ENCODE measurements at regions not wholly inside any gene's neighbourhood (a gene's known extent, or its start where the extent isn't known, plus 50 kb on each side); places are given as distances from the start of the nearest gene placed in this dataset.

- no peaks in the 10 kb centered on the region for H3K36me3 ChIP-seq (ENCODE audit: control insufficient read depth, insufficient read depth, low read length)
- no peak for DNase-seq
- no peaks in the 10 kb centered on the region for H3K27me3 ChIP-seq (replicated peaks; ENCODE audit: control insufficient read depth, insufficient read depth, low read length)
- CTCF ChIA-PET = no interaction called here
- Mint-ChIP-seq H3K27ac (ENCODE audit: unreplicated experiment) (no peak overlapping the region), H3K4me3 (ENCODE audit: unreplicated experiment) (no peak overlapping the region), H3K4me1 (ENCODE audit: low read depth, unreplicated experiment) (no peaks in the 10 kb centered on the region), H3K36me3 (ENCODE audit: insufficient read depth, unreplicated experiment) (no peaks in the 10 kb centered on the region), H3K27me3 (ENCODE audit: insufficient read depth, unreplicated experiment) (peaks cover 10% of the 10 kb centered on the region), H3K9me3 (ENCODE audit: unreplicated experiment) (no peaks in the 10 kb centered on the region)
- no TSS peak for BruUV-seq (replicated peaks)
- H3K4me3 ChIP-seq (ENCODE audit: low read depth, low read length) = no peak overlapping the region
- H3K9me3 ChIP-seq = no peaks in the 10 kb centered on the region
- intact Hi-C loops (cut with micrococcal nuclease; ENCODE audit: unreplicated experiment) = no loop called here
- POLR2A ChIA-PET = no interaction called here
- H3K4me1 ChIP-seq = no peaks in the 10 kb centered on the region
- TF ChIP-seq CTCF (IDR thresholded peaks at IDR 0.05; ENCODE audit: insufficient read depth in 1 of 2, low read depth in 1 of 2, low read length in 1 of 2, severe bottlenecking in 1 of 2, unreplicated experiment in 1 of 2) = no peak
Observed at GRCh38 chr1:237962985-237963384, 72.3 kb upstream of the ZP4 start.

GRCh38 chr1:237961754-237962153, 71.0 kb upstream of the ZP4 start:
- Histone ChIP-seq H3K9me3 (no peaks in the 10 kb centered on the region), H3K27me3 (replicated peaks; ENCODE audit: control insufficient read depth, insufficient read depth, low read length) (no peaks in the 10 kb centered on the region), H3K36me3 (ENCODE audit: control insufficient read depth, insufficient read depth, low read length) (no peaks in the 10 kb centered on the region), H3K4me3 (ENCODE audit: low read depth, low read length) (no peak overlapping the region), H3K4me1 (no peaks in the 10 kb centered on the region)
- H3K27ac Mint-ChIP-seq (ENCODE audit: unreplicated experiment) = no peak overlapping the region
- CTCF ChIA-PET = no interaction called here
- no peak for TF ChIP-seq CTCF (IDR thresholded peaks at IDR 0.05; ENCODE audit: insufficient read depth in 1 of 2, low read depth in 1 of 2, low read length in 1 of 2, severe bottlenecking in 1 of 2, unreplicated experiment in 1 of 2)
- BruUV-seq (replicated peaks) = no TSS peak
- intact Hi-C loops (cut with micrococcal nuclease; ENCODE audit: unreplicated experiment) = no loop called here
- no peaks in the 10 kb centered on the region for H3K4me1 Mint-ChIP-seq (ENCODE audit: low read depth, unreplicated experiment)
- POLR2A ChIA-PET = no interaction called here
- H3K36me3 Mint-ChIP-seq (ENCODE audit: insufficient read depth, unreplicated experiment) = no peaks in the 10 kb centered on the region
- H3K27me3 Mint-ChIP-seq (ENCODE audit: insufficient read depth, unreplicated experiment) = peaks cover 12% of the 10 kb centered on the region
- no peaks in the 10 kb centered on the region for H3K9me3 Mint-ChIP-seq (ENCODE audit: unreplicated experiment)
- no peak for DNase-seq
- no peak overlapping the region for H3K4me3 Mint-ChIP-seq (ENCODE audit: unreplicated experiment)

- Mint-ChIP-seq H3K27me3 (ENCODE audit: insufficient read depth, unreplicated experiment) (peaks cover 12% of the 10 kb centered on the region), H3K36me3 (ENCODE audit: insufficient read depth, unreplicated experiment) (no peaks in the 10 kb centered on the region), H3K4me3 (ENCODE audit: unreplicated experiment) (no peak overlapping the region), H3K9me3 (ENCODE audit: unreplicated experiment) (no peaks in the 10 kb centered on the region), H3K4me1 (ENCODE audit: low read depth, unreplicated experiment) (no peaks in the 10 kb centered on the region), H3K27ac (ENCODE audit: unreplicated experiment) (no peak overlapping the region)
- H3K4me3 ChIP-seq (ENCODE audit: low read depth, low read length) = no peak overlapping the region
- DNase-seq = no peak
- no peaks in the 10 kb centered on the region for H3K36me3 ChIP-seq (ENCODE audit: control insufficient read depth, insufficient read depth, low read length)
- CTCF ChIA-PET = no interaction called here
- no peaks in the 10 kb centered on the region for H3K27me3 ChIP-seq (replicated peaks; ENCODE audit: control insufficient read depth, insufficient read depth, low read length)
- TF ChIP-seq CTCF (IDR thresholded peaks at IDR 0.05; ENCODE audit: insufficient read depth in 1 of 2, low read depth in 1 of 2, low read length in 1 of 2, severe bottlenecking in 1 of 2, unreplicated experiment in 1 of 2) = no peak
- intact Hi-C loops (cut with micrococcal nuclease; ENCODE audit: unreplicated experiment) = no loop called here
- no peaks in the 10 kb centered on the region for H3K4me1 ChIP-seq
- POLR2A ChIA-PET = no interaction called here
- no TSS peak for BruUV-seq (replicated peaks)
- no peaks in the 10 kb centered on the region for H3K9me3 ChIP-seq
Observed at GRCh38 chr1:237959838-237960237, 69.1 kb upstream of the ZP4 start.

Data from Caco-2 (cell line).